Stimulated activated CD8-positive, alpha-beta memory T cell treated with anti-CD3 and anti-CD28 coated beads, Interleukin-7, amount 100 ng/mL, for 48 hours (primary cell): ENCODE measurements at regions not wholly inside any gene's neighbourhood (a gene's known extent, or its start where the extent isn't known, plus 50 kb on each side); places are given as distances from the start of the nearest gene placed in this dataset.

ENCODE experiments used
- DNase-seq, 2 donors: peaks; one replicate each; pipeline ENCODE4 v3.0.0-alpha.2; 2020; ENCODE audit warnings: low read depth in 1 of 2; ENCODE audit errors: extremely low read depth in 1 of 2

DNA sequence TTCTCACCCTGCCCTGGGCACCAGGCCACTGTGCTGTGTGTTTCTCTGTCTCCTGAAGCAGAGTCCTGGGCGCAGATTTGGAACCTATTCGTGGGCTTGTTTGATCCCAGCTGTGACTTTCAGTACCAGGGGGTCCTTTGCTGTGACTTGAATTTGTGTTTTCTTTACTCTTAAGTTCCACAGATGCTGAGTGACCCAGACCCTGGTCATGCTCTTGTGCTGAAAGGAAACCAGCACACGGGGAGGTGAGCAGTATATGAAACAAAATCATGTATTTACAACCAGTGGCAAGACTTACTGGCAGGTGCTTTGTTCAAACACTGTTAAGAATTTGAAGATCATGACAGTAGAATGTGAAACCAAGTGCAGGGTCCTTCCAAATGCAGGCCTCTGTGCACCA lies 89.2 kb upstream of the PRSS58 start:
- no peak for DNase-seq

DNA sequence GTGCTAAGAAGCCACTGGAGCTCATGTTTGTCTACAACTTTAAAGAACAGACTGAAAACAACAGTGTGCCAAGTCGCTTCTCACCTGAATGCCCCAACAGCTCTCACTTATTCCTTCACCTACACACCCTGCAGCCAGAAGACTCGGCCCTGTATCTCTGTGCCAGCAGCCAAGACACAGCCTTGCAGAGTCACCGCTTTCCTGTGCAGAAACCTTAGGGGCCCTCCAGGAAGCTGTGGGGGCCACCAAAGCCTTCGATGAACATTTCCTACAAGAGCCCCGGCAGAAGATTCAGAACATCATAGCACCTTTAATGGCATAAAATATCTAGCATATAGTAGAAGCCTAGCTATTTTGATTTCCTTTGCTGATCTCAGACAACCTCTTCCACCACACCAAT lies 88.0 kb upstream of the PRSS58 start:
- peak in 1 of 2 donors; percentile 32 for DNase-seq

DNA sequence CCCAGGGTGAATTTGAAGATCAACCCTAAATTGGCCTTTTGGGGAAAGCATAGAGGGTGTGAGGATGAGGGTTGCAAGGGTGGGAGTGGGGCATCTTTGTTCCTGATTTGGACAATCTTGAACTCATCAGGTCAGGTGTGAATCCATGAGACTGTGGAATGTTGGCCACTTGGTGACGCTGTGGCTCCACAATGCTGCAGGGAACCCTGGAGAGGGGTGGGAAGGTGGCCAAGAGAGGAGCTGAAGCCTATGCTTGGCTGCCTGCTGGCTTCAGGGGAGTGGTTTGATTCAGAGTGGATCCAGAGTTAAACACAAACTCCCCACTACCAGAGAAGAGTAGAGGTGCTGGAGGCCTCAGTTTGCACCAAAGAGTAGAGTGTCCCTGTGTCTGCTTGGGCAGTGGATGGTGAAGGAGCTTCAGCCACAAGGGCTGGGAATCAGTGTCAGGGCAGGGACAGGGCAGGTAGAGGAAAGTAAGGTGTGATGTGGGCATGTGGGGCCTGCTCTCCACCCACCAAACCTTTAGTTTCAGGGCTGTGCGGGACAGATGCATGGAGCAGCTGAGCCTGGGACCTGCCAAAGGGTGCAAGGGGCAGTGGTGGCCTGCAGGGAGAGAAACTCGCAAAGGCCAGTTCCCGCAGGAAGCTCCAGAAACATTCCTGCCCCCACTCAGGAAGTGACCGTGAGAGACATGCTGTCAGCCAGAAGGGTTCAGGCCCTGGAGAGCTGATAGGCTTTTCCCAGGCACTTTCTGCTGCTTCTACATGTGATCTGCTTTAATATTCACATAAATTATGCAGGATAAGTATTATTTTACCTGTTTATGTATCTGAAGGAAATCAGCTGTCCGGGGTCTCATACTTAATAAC lies 81.0 kb upstream of the PRSS58 start:
- DNase-seq = no peak

DNA sequence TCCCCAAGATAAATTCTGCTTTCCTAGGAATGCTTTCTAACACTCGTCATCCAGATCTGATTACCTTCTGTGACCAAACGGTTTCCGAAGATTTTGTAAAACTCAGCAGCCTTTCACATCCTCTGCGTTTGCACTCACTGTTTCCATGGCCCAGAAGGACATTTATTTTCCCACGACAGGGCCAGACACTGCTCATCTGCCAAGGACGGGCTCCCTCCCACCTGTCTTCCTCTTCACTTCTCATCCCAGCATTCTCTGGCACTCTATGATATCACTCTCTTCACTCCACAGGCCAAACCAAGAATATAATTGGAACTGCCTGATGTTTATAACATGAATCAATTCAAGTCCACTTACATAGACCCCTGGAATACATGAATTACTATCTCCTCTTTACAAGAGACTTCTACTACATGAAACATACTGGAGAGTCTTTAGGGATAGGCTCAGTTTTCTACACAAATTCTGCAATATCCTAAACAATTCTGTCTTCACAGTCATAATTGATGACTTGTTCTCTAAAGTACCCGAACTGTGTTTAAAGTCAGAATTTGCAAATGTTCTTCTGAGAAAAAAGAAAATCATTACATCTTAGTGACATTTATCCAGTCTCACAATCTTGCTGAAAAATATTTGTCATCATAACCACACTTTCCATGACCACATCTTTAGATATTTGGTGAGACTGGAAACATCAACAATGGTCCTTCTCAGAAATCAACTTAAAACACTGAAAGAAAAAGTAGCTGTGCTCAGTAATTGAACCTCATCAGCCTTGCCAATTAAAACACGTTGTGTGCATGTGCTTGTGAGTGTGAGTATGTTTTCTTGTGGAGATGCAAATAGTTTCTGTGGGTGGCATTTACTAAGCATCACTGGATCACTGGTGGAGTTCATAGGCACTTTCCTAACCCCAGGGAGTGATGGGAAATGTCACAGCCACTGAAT lies 79.5 kb upstream of the PRSS58 start:
- DNase-seq = no peak

DNA sequence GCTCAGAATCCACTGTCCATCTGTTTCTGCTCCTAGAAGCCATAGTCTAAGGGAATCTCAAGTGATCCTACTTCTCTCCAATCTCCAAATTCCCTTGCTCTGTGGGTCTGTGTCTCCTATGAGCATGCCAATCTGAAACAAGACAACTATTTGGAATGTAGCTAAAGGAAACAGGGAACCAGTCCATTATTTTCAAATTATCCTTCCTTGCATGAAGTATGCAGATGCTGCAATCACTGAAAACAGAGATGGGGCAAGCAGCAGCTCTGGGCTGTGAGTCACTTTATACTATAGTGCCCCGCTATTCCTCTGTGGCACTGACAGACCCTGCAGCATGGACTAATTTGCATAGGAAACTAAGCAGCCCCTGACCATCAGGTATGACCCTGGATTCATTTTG lies 76.9 kb upstream of the PRSS58 start:
- DNase-seq = no peak

DNA sequence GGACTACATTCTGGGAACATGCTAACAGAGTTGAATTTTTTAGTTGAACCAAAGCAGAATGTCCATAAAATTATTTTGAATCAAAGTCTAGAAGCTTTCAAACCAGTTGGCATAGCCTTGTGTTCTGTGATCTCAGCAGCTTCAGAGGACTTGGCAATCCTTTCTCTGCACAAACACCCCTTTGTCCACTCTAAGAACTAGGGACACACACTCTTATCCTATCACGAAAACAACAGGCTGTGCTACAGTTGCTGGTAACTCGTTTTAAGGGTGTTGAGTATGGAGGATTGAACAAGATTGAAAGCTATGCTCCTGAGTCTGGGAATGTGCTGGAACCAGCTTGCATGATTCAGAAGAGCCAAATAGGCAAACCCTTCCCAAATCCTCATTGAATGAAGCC lies 76.4 kb upstream of the PRSS58 start:
- DNase-seq = no peak

DNA sequence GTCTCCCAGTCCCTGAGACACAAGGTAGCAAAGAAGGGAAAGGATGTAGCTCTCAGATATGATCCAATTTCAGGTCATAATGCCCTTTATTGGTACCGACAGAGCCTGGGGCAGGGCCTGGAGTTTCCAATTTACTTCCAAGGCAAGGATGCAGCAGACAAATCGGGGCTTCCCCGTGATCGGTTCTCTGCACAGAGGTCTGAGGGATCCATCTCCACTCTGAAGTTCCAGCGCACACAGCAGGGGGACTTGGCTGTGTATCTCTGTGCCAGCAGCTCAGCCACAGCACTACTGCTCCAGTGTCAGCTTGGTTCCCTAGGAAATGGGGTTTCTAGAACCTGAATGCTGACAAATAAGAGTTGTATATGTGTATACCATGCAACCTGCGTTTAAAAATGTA lies 74.6 kb upstream of the PRSS58 start:
- no peak for DNase-seq

DNA sequence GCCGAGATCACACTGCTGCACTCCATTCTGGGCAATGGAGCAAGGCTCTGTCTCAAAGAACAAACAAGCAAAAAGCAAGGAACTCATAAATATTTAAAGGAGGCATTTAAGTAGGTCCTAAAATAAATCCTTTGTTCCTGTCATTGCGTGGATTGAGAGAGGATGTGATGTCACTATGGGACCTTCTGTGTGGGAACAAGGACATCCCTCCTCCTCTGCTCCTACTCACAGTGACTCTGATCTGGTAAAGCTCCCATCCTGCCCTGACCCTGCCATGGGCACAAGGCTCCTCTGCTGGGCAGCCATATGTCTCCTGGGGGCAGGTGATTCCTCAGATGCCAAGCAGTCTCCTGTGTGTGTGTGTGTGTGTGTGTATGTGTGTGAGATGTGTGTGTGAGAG lies 74.1 kb upstream of the PRSS58 start:
- DNase-seq = no peak

DNA sequence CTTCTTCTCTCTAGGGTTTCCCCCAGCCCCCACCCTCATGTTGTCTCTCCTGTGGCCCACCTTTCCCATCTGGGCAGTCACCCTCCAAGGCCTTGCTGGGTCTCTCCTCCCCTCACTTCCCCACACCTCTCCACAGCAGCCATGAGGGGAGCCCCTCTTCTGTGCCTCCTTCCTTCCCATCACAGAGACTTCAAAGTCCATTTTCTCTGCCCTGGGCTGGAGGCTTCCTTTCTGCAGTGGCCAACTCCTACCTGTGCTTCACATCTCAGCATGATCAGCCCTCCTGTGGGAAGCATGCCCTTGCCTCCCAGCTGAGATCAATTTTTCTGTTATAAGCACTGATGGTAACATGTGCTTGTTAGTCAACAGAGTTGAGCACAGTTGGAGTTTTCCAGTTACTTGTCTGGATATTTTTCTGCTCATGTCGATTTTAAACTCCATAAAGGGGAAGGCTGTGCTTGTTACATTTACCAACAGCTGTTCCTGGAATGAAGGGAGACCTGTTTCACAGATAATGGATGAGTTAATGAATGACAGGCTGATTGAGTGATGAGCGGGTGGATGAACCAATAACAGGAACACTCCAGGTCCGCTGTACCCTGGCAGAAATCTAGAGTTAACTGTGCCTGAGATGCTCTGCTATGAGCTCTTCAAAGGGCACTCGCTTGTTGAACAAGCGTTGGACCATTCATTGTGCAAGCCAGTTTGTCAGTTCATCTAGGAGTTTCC lies 71.4 kb upstream of the PRSS58 start:
- DNase-seq = no peak

DNA sequence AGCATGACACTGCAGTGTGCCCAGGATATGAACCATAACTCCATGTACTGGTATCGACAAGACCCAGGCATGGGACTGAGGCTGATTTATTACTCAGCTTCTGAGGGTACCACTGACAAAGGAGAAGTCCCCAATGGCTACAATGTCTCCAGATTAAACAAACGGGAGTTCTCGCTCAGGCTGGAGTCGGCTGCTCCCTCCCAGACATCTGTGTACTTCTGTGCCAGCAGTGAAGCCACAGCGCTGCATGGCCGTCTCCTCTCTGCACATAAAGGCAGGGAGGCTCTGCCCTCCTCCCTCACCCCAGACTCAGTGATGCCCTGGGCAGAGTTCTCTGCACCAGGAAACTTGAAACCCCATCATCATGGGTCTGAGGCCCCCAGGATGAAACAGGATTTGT lies 70.7 kb upstream of the PRSS58 start:
- no peak for DNase-seq

DNA sequence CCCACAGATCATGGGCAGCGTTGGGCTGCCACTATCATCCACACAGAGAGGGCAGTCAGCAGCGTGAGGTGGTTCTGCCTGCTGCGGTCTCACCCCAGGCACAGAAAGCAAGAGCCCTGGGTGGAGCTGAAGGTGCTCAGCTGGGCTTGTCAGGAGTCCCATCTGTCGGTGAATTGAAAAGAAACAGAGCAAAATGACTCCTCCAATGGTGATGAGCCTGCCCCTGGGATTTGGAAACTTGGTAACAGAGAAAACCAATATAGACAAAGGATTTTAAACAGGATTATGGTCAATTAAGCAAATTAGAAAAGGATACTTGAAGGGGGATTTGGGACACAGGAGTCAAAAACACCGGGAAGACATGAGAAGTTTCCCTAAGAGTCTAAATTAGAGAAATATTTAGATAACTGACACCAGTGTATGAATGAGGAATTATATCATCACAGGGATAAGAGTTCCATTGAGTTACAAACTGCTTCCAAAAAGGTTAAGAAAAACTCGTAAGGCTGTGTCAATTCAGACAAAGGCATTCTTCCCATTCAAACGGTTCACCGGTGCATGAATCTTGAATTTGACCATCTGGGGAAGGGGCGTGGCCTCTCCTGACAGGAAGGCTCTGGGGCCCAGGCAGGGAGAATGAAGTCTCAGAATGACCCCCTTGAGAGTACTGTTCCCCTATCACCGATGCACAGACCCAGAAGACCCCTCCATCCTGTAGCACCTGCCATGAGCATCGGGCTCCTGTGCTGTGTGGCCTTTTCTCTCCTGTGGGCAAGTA lies 70.0 kb upstream of the PRSS58 start:
- no peak for DNase-seq

DNA sequence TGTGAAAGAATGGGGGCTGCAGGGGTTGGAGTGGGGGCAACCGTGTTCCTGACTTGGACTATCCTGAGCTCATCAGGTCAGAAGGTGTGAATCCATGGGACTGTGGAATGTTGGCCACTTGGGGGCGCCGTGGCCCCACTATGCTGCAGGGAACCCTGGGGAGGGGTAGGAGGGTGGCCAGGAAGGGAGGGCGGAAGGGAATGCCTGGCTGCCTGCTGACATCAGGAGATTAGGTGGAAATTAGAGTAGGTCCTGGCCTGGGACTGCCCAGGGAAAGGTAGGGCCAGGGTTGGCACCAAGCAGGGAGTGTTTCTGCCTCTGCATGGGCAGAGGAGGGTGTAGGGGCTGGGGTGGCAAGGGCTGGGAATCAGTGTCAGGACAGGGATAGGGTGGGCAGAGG lies 65.8 kb upstream of the PRSS58 start:
- DNase-seq = no peak

DNA sequence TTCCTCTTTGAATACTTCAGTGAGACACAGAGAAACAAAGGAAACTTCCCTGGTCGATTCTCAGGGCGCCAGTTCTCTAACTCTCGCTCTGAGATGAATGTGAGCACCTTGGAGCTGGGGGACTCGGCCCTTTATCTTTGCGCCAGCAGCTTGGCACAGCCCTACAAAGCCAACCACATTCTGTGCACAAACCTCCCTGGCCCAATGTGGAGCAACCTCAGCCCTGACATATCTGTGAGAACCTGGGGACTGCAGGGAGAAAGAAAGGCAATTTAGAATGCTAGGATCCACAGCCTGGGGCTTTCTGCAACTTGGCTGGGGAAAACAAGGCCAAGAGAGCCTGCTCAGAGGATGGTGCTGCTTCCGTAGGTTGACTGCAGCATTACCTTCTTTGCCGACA lies 63.5 kb upstream of the PRSS58 start:
- no peak for DNase-seq

DNA sequence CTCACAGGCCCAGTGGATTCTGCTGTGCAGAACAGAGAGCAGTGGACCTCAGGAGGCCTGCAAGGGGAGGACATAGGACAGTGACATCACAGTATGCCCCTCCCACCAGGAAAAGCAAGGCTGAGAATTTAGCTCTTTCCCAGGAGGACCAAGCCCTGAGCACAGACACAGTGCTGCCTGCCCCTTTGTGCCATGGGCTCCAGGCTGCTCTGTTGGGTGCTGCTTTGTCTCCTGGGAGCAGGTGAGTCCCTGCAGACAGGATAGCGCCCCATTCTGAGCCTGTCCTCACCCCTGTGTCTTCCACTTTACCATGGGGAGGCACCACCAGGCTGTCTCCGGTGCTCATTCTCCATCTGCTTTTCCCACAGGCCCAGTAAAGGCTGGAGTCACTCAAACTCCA lies 63.0 kb upstream of the PRSS58 start:
- DNase-seq = no peak

DNA sequence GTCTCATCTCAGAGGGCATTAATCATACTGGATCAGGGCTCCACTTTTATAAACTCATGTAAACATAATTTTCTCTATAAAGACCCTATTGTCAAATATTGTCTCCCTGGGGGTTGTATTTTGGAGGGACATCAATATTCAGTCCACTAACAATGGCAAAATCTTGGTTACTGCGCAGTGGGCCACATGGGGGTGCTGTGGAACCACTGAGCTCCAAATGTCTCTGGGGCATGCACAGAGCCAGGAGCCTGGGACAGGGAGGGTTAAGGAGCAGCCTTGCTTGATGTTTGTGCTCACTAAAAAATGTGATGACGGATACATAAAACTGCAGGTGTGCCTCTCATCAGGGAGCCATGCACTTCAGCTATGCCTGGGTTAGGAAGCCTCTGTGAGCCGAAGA lies 62.1 kb upstream of the PRSS58 start:
- no peak for DNase-seq

DNA sequence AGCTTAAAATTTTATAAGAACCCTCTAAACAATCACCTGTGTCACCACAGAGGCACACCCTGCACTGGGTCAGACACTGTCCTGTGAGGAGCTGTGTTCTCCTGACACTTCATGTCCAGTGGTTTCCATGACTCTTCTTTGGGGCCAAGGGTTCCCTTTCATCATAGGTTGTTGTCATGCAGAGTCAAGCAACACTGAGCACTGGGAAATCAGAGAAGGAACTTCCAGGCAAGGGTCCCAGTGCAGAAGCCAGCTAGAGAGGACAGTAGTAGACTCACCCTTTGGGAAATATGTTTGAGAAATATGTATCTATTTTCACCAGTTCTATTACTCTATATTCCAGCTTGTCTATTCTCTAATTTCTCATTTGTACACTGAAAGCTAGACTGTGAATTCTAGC lies 56.4 kb upstream of the PRSS58 start:
- no peak for DNase-seq

DNA sequence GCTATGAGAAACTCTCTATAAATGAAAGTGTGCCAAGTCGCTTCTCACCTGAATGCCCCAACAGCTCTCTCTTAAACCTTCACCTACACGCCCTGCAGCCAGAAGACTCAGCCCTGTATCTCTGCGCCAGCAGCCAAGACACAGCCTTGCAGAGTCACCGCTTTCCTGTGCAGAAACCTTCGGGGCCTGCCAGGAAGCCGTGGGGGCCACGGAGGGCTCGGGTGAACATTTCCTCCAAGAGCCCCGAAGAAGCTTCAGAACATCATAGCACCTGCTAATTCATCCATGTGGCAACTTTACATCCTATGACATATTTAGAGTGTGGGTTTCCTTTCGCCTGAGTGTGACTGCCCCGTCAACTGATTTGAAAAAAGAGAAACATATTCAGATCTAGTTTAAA lies 55.7 kb upstream of the PRSS58 start:
- DNase-seq = no peak

DNA sequence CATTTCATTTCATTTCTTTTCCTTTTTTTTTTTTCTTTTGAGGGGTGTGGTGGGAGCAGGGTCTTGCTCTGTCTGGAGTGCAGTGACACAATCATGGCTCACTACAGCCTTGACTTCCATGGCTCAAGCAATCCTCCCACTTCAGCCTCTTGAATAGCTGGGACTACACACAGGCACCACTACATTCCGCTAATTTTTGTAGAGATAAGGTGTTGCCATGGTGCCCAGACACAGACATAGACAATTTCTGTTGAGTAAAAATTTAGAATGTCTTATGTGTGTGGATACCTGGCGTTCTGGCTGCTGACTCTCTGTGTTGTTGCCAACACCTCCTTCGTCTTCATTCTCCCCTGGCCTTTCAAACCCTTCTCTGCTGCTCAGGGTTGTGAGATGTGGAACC lies 54.0 kb upstream of the PRSS58 start:
- no peak for DNase-seq

DNA sequence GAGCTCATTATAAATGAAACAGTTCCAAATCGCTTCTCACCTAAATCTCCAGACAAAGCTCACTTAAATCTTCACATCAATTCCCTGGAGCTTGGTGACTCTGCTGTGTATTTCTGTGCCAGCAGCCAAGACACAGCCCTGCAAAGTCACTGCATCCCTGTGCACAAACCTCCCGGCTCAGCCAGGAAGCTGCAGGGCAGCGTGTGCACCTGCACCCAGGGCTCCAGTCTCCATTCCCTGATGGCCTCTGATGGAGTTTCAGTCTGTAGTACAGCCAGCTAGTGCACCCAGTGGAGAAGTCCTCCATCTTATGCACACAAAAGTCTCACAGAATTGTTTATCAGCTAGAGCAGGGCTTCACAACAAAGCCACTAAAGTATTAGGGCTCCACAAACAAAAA lies 51.1 kb upstream of the PRSS58 start:
- DNase-seq = no peak

DNA sequence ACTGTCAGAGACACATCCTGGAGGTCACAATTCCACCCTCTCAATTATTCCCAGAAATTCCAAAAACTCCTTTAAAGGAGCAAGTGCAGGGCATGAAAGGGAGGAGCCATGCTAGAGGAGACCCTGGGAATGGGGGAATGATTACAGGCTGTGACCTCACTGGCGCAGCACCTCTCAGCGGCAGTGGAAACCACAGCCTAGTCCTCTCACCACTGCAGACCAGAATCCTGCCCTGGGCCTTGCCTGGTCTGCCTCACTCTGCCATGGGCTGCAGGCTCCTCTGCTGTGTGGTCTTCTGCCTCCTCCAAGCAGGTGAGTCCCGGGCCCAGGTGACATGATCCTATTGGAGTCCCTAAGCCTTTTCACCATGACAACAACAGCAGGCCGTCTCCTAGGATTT lies 50.5 kb upstream of the PRSS58 start:
- no peak for DNase-seq
